LNCAP (cell line): ENCODE measurements at regions not wholly inside any gene's neighbourhood (a gene's known extent, or its start where the extent isn't known, plus 50 kb on each side); places are given as distances from the start of the nearest gene placed in this dataset.

Experiments
- CTCF ChIP-seq: fragments of 450-650 bp; IDR thresholded peaks from 2 replicates; pipeline ENCODE4 v1.5.1; 2017; ENCODE audit warnings: mild to moderate bottlenecking

DNA sequence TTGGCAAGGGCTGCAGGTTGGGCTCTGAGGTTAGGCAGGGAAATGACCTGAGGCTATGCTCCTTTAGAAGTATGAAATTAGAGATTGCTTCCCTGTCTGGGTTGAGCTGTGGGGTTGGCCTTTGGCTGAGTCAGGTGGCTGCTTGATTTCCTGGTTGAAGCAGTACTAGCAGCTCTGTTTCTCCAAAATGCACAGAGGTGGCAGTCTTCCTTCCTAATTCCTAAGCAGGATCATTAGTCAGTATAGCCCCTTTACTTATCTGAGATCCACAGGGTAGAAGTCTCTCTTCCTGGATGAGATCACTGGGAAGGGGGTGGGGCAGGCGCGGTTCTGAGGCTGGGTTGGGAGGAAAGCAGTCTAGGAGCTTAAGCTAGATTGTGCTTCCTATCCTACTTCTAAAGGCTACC, 1917.5 kb downstream of the LRRC4C start:
- no peak for TF ChIP-seq CTCF
